ENCODE measurements at regions not wholly inside any gene's neighbourhood (a gene's known extent, or its start where the extent isn't known, plus 50 kb on each side); places are given as distances from the start of the nearest gene placed in this dataset.

DNA sequence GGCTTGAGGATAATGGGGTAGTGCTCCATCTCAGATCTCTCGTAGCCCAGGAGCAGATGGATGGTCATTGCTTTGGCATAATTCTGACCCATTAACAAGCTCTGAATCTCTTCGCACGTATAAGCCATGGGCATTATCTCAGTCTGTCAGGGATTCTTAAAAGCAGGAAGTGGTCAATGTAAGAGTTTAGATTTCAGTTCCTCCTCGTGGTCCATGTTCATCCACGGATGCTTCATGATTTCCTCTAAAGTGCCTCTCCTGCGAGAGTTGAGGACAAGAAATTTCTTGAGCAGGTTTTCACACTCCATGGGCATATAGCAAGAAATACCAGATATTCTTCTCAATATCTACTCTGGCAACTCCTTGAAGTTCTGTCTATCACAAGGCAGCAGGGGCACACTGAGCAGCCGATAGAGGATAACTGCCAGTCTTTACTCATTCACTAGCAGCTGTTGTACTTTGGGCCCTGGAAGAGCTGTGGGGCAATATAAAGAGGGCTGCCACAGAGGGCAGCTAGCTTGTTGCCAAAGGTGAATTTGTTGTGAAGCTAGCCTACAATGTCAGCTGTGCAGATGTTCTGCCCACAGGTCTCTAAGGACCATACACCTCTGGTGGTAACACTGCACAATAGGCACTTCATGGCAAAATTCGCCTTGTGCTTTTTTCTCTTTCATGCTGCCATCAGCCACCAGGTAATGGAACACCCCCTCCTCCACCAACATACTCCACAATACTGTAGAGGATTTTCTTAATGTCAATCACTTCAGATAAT, 52.0 kb upstream of the WDR17 start:
- ATAC-seq (ENCODE audit: insufficient read depth, low read depth) (no peak), DNase-seq (no peak)
- no peak overlapping the region for H3K9ac ChIP-seq (ENCODE audit: low read depth, low read length)
- no peak overlapping the region for H3K4me3 ChIP-seq (ENCODE audit: low read depth in 1 of 2, low read length in 2 of 2)
- H3K9me3 ChIP-seq (ENCODE audit: insufficient read depth, low read length, severe bottlenecking): no peaks in the 10 kb centered on the region
- no peaks in the 10 kb centered on the region for H4K20me1 ChIP-seq (ENCODE audit: insufficient read depth, low read length)
- H3K79me2 ChIP-seq (ENCODE audit: insufficient read depth, low read length): no peaks in the 10 kb centered on the region
- H3K27me3 ChIP-seq (ENCODE audit: insufficient read depth, low read length, poor library complexity): no peaks in the 10 kb centered on the region
- H2AFZ ChIP-seq (ENCODE audit: low read depth, low read length): no peak overlapping the region
- no peaks in the 10 kb centered on the region for H3K4me1 ChIP-seq (ENCODE audit: insufficient read depth, low read length)
- no peak overlapping the region for H3K27ac ChIP-seq (ENCODE audit: low read length)
- TF ChIP-seq EZH2 (IDR thresholded peaks at IDR 0.05; ENCODE audit: borderline replicate concordance, low read depth, low read length, severe bottlenecking): no peak
- TF ChIP-seq, protein P1, sequence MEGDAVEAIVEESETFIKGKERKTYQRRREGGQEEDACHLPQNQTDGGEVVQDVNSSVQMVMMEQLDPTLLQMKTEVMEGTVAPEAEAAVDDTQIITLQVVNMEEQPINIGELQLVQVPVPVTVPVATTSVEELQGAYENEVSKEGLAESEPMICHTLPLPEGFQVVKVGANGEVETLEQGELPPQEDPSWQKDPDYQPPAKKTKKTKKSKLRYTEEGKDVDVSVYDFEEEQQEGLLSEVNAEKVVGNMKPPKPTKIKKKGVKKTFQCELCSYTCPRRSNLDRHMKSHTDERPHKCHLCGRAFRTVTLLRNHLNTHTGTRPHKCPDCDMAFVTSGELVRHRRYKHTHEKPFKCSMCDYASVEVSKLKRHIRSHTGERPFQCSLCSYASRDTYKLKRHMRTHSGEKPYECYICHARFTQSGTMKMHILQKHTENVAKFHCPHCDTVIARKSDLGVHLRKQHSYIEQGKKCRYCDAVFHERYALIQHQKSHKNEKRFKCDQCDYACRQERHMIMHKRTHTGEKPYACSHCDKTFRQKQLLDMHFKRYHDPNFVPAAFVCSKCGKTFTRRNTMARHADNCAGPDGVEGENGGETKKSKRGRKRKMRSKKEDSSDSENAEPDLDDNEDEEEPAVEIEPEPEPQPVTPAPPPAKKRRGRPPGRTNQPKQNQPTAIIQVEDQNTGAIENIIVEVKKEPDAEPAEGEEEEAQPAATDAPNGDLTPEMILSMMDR (IDR thresholded peaks at IDR 0.05; ENCODE audit: borderline replicate concordance, extremely low read depth, low read length, poor library complexity, severe bottlenecking): no peak
- H3K4me2 ChIP-seq (ENCODE audit: insufficient read depth, low read length): no peak overlapping the region
- no peaks in the 10 kb centered on the region for H3K36me3 ChIP-seq (ENCODE audit: insufficient read depth, low read length)

DNA sequence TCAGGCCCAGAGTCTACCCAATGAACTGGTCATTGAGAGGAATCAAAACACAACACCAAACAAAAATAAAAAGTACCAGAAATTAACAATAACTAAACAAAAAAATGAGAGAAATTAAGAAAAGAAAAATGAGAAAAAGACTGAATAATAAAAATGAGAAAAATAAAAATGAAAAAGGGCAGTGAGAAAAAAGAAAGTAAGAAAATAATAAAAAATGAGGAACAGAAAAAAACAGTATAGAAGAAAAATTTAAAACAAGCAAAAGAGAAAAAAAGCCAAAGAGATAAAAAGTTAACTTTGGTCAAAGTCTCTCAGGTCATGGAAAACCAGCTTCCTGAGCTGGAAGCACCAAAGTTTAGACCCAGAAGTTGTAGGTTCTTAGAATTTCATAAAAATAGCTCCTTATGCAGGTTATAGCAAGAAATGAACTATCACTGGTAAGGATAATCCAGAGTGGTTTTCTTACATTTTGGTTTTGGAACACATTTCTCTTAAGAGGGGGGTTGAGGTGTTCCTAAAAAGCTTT, 51.0 kb upstream of the WDR17 start:
- H3K4me1 ChIP-seq (ENCODE audit: insufficient read depth, low read length): no peaks in the 10 kb centered on the region
- DNase-seq (no peak), ATAC-seq (ENCODE audit: insufficient read depth, low read depth) (no peak)
- no peaks in the 10 kb centered on the region for H3K9me3 ChIP-seq (ENCODE audit: insufficient read depth, low read length, severe bottlenecking)
- no peaks in the 10 kb centered on the region for H3K79me2 ChIP-seq (ENCODE audit: insufficient read depth, low read length)
- H4K20me1 ChIP-seq (ENCODE audit: insufficient read depth, low read length): no peaks in the 10 kb centered on the region
- no peaks in the 10 kb centered on the region for H3K36me3 ChIP-seq (ENCODE audit: insufficient read depth, low read length)
- H3K27me3 ChIP-seq (ENCODE audit: insufficient read depth, low read length, poor library complexity): no peaks in the 10 kb centered on the region
- no peak overlapping the region for H3K9ac ChIP-seq (ENCODE audit: low read depth, low read length)
- H2AFZ ChIP-seq (ENCODE audit: low read depth, low read length): no peak overlapping the region
- no peak overlapping the region for H3K4me2 ChIP-seq (ENCODE audit: insufficient read depth, low read length)
- H3K27ac ChIP-seq (ENCODE audit: low read length): no peak overlapping the region
- TF ChIP-seq EZH2 (IDR thresholded peaks at IDR 0.05; ENCODE audit: borderline replicate concordance, low read depth, low read length, severe bottlenecking): no peak
- TF ChIP-seq, protein P1 (IDR thresholded peaks at IDR 0.05; ENCODE audit: borderline replicate concordance, extremely low read depth, low read length, poor library complexity, severe bottlenecking): no peak
- no peak overlapping the region for H3K4me3 ChIP-seq (ENCODE audit: low read depth in 1 of 2, low read length in 2 of 2)

All from DND-41 (cell line).